ENCODE measurements at regions not wholly inside any gene's neighbourhood (a gene's known extent, or its start where the extent isn't known, plus 50 kb on each side); places are given as distances from the start of the nearest gene placed in this dataset.

DNA sequence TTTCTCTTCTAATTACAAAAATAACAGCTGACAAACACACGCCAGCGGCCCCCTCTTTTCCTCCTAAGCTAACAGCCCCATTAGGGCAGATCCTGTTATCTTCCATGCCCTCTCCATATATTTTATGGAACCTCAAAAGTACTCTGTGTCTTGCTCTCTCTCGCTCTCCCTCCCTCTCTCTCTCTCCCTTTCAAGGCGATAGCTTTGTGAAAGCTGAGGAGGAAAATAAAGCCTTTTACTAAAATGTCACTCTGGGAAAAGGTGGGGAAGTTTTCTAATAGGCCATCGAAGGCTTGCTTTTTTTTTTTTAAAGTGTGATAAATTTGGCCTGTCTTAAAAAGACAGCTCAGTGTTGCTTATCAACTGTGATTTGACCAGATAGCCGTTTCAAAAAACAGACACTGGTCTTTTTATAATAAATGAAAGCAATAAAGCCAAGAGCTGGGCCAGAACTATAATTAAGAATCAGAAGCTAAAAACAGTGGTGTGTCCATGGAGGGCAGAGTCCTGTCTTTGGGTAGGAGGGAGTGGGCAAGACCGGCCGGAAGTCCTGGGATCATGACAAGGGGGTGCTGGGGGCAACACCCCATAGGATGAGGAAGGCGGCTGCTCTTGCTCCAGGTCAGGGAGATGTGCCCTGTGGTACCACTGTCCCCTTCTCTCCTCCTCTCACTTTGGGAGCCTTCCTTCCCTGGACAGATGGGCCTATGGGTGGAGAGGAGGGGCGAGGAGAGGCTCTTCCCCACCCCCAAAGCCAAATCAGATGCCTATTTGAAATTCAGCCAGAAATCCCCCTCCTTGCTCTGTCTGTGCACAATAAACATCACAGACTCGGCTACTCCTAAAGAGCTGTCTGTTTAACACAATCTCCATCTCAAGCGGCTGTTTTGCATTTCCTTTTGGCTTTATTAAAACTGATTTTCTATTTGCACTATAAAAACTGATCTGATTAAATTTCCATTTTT lies 267.2 kb downstream of the BUD13 start:
- ChIA-PET POLR2A (no interaction called here), CTCF (ENCODE audit: low intra/inter-chr PET ratio, low total read pairs) (no interaction called here)
- DNase-seq (ENCODE audit: low spot score): no peak
- no TSS peak for BruUV-seq (replicated peaks)
- 56% methylated on average over 11 of the region's 12 CpGs for WGBS (ENCODE audit: low lambda C conversion rate)
- H3K4me1 ChIP-seq (ENCODE audit: insufficient read depth, low read length): no peaks in the 10 kb centered on the region
- no peaks in the 10 kb centered on the region for H3K36me3 ChIP-seq (replicated peaks in 1 of 2; ENCODE audit: control insufficient read depth in 1 of 2, insufficient read depth in 2 of 2, low read length in 2 of 2)
- intact Hi-C loops (cut with micrococcal nuclease; ENCODE audit: unreplicated experiment): no loop called here
- H3K9ac ChIP-seq (ENCODE audit: insufficient read depth, low read depth, low read length): no peak overlapping the region
- no peak overlapping the region for H3K4me2 ChIP-seq (ENCODE audit: low read depth, low read length)
- peaks cover 0 to 21% of the 10 kb centered on the region in 2 experiments; a peak in 1 of 5 replicates for H3K27me3 ChIP-seq (ENCODE audit: control insufficient read depth in 1 of 2, insufficient read depth in 2 of 2, low read length in 2 of 2)
- in situ Hi-C loops (cut with HindIII; ENCODE audit: extremely low pct_ligation_motif_present, low pct_unique_long_range_greater_than_20kb): loop anchor here (10.0 kb wide), 1 partner anchor 221 kb away; no protein-coding TSS in a partner anchor
- no peak for TF ChIP-seq GZF1 (CRISPR knock-in tag; IDR thresholded peaks at IDR 0.05)
- TF ChIP-seq MBNL3 (CRISPR knock-in tag; conservative IDR thresholded peaks at IDR 0.05): no peak
- no peak for TF ChIP-seq BHLHE40 (IDR thresholded peaks at IDR 0.05; ENCODE audit: low read length)
- TF ChIP-seq SP4 (CRISPR knock-in tag; IDR thresholded peaks at IDR 0.05): no peak
- TF ChIP-seq MED1 (CRISPR knock-in tag; IDR thresholded peaks at IDR 0.05): no peak
- no peak for TF ChIP-seq ZNF484 (CRISPR knock-in tag; IDR thresholded peaks at IDR 0.05; ENCODE audit: borderline replicate concordance, low read depth)
- no peak for TF ChIP-seq KMT2B (CRISPR knock-in tag; IDR thresholded peaks at IDR 0.05)
- no peak for TF ChIP-seq NFE2L1 (CRISPR knock-in tag; IDR thresholded peaks at IDR 0.05; ENCODE audit: borderline replicate concordance)
- TF ChIP-seq ZNF138 (CRISPR knock-in tag; IDR thresholded peaks at IDR 0.05; ENCODE audit: low read depth): no peak
- TF ChIP-seq, protein P1, sequence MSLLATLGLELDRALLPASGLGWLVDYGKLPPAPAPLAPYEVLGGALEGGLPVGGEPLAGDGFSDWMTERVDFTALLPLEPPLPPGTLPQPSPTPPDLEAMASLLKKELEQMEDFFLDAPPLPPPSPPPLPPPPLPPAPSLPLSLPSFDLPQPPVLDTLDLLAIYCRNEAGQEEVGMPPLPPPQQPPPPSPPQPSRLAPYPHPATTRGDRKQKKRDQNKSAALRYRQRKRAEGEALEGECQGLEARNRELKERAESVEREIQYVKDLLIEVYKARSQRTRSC (CRISPR knock-in tag; IDR thresholded peaks at IDR 0.05; ENCODE audit: low read depth): no peak
- no peak for TF ChIP-seq RFXAP (CRISPR knock-in tag; IDR thresholded peaks at IDR 0.05; ENCODE audit: borderline replicate concordance)
- no peak for TF ChIP-seq ZNF598 (CRISPR knock-in tag; IDR thresholded peaks at IDR 0.05; ENCODE audit: borderline replicate concordance)
- no peak for TF ChIP-seq ZNF235 (CRISPR knock-in tag; IDR thresholded peaks at IDR 0.05; ENCODE audit: borderline replicate concordance)
- no peak for TF ChIP-seq ZKSCAN5 (CRISPR knock-in tag; IDR thresholded peaks at IDR 0.05)
- no peak for TF ChIP-seq ZNF766 (CRISPR knock-in tag; IDR thresholded peaks at IDR 0.05; ENCODE audit: borderline replicate concordance)
- TF ChIP-seq TARDBP (CRISPR knock-in tag; IDR thresholded peaks at IDR 0.05): no peak
- no peak for TF ChIP-seq RFX5 (IDR thresholded peaks at IDR 0.05; ENCODE audit: low read depth, low read length)
- no peak for TF ChIP-seq ZNF703 (CRISPR knock-in tag; IDR thresholded peaks at IDR 0.05; ENCODE audit: borderline replicate concordance)
- TF ChIP-seq HES4 (CRISPR knock-in tag; IDR thresholded peaks at IDR 0.05; ENCODE audit: borderline replicate concordance): no peak
- TF ChIP-seq, protein P2, sequence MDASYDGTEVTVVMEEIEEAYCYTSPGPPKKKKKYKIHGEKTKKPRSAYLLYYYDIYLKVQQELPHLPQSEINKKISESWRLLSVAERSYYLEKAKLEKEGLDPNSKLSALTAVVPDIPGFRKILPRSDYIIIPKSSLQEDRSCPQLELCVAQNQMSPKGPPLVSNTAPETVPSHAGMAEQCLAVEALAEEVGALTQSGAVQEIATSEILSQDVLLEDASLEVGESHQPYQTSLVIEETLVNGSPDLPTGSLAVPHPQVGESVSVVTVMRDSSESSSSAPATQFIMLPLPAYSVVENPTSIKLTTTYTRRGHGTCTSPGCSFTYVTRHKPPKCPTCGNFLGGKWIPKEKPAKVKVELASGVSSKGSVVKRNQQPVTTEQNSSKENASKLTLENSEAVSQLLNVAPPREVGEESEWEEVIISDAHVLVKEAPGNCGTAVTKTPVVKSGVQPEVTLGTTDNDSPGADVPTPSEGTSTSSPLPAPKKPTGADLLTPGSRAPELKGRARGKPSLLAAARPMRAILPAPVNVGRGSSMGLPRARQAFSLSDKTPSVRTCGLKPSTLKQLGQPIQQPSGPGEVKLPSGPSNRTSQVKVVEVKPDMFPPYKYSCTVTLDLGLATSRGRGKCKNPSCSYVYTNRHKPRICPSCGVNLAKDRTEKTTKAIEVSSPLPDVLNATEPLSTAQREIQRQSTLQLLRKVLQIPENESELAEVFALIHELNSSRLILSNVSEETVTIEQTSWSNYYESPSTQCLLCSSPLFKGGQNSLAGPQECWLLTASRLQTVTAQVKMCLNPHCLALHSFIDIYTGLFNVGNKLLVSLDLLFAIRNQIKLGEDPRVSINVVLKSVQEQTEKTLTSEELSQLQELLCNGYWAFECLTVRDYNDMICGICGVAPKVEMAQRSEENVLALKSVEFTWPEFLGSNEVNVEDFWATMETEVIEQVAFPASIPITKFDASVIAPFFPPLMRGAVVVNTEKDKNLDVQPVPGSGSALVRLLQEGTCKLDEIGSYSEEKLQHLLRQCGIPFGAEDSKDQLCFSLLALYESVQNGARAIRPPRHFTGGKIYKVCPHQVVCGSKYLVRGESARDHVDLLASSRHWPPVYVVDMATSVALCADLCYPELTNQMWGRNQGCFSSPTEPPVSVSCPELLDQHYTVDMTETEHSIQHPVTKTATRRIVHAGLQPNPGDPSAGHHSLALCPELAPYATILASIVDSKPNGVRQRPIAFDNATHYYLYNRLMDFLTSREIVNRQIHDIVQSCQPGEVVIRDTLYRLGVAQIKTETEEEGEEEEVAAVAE (CRISPR knock-in tag; IDR thresholded peaks at IDR 0.05; ENCODE audit: borderline replicate concordance): no peak
- no peaks in the 10 kb centered on the region for H4K20me1 ChIP-seq (ENCODE audit: insufficient read depth, low read length)
- no peak overlapping the region for H2AFZ ChIP-seq (ENCODE audit: low read length)
- H3K79me2 ChIP-seq (ENCODE audit: insufficient read depth, low read length): no peaks in the 10 kb centered on the region
- H3K27ac ChIP-seq (ENCODE audit: extremely low read length, insufficient read depth, low read length): no peak overlapping the region
- ATAC-seq: no peak
- FAIRE-seq: no peak
- H3K9me3 ChIP-seq (ENCODE audit: low read length): no peaks in the 10 kb centered on the region
- no peak overlapping the region for H3K4me3 ChIP-seq (replicated peaks in 1 of 3; ENCODE audit: insufficient read depth in 1 of 3, low read depth in 2 of 3, low read length in 3 of 3)

All from HepG2 (cell line).